ENCODE measurements at regions not wholly inside any gene's neighbourhood (a gene's known extent, or its start where the extent isn't known, plus 50 kb on each side); places are given as distances from the start of the nearest gene placed in this dataset.
"Not testable (repeated sequence)": the region's sequence is repeated elsewhere in the genome, so short reads cannot be mapped to it uniquely, and the experiment has no call there.

- FAIRE-seq (no peak), DNase-seq (ENCODE audit: low spot score) (peak; percentile 38)
Measured at GRCh38 chr6:145087034-145087433, 648.3 kb downstream of the EPM2A start.

GRCh38 chr6:145090801-145091585 lies 644.3 kb downstream of the EPM2A start:
- FAIRE-seq: no peak
- no peak for DNase-seq (ENCODE audit: low spot score)

GRCh38 chr6:145091586-145092142 lies 643.7 kb downstream of the EPM2A start:
- no peak for FAIRE-seq
- DNase-seq (ENCODE audit: low spot score): no peak

GRCh38 chr6:145092554-145092953 lies 642.8 kb downstream of the EPM2A start:
- FAIRE-seq: no peak

GRCh38 chr6:145093226-145093625 lies 642.1 kb downstream of the EPM2A start:
- no peak for DNase-seq (ENCODE audit: low spot score)
- no peak for FAIRE-seq

More at GRCh38 chr6:145092554-145092953, 642.8 kb downstream of the EPM2A start:
- no peak for DNase-seq (ENCODE audit: low spot score)

- DNase-seq (ENCODE audit: low spot score) (no peak), FAIRE-seq (no peak)
Measured at GRCh38 chr6:145096846-145097245, 638.5 kb downstream of the EPM2A start.

GRCh38 chr6:145098127-145098526 lies 637.2 kb downstream of the EPM2A start:
- not testable (repeated sequence) for DNase-seq (ENCODE audit: low spot score); FAIRE-seq

- FAIRE-seq (no peak), DNase-seq (ENCODE audit: low spot score) (no peak)
Measured at GRCh38 chr6:145099713-145100112, 635.6 kb downstream of the EPM2A start.

- DNase-seq (ENCODE audit: low spot score) (no peak), FAIRE-seq (no peak)
Measured at GRCh38 chr6:145110109-145110508, 625.2 kb downstream of the EPM2A start.

- DNase-seq (ENCODE audit: low spot score); FAIRE-seq: not testable (repeated sequence)
Measured at GRCh38 chr6:145111407-145111806, 623.9 kb downstream of the EPM2A start.

GRCh38 chr6:145112711-145113148 lies 622.6 kb downstream of the EPM2A start:
- DNase-seq (ENCODE audit: low spot score) (no peak), FAIRE-seq (no peak)

GRCh38 chr6:145115638-145116037 lies 619.7 kb downstream of the EPM2A start:
- DNase-seq (ENCODE audit: low spot score) (no peak), FAIRE-seq (no peak)

- FAIRE-seq (no peak), DNase-seq (ENCODE audit: low spot score) (no peak)
Measured at GRCh38 chr6:145116591-145117178, 618.6 kb downstream of the EPM2A start.

- DNase-seq (ENCODE audit: low spot score): no peak
- no peak for FAIRE-seq
Measured at GRCh38 chr6:145118224-145118623, 617.1 kb downstream of the EPM2A start.

GRCh38 chr6:145119081-145119480 lies 616.2 kb downstream of the EPM2A start:
- DNase-seq (ENCODE audit: low spot score) (no peak), FAIRE-seq (no peak)

GRCh38 chr6:145132709-145133108 lies 602.6 kb downstream of the EPM2A start:
- no peak for FAIRE-seq

GRCh38 chr6:145135702-145136101 lies 599.6 kb downstream of the EPM2A start:
- DNase-seq (ENCODE audit: low spot score) (no peak), FAIRE-seq (no peak)

More at GRCh38 chr6:145132709-145133108, 602.6 kb downstream of the EPM2A start:
- DNase-seq (ENCODE audit: low spot score): no peak

GRCh38 chr6:145137425-145137824 lies 597.9 kb downstream of the EPM2A start:
- FAIRE-seq: no peak
- DNase-seq (ENCODE audit: low spot score): no peak

- FAIRE-seq (no peak), DNase-seq (ENCODE audit: low spot score) (no peak)
Measured at GRCh38 chr6:145138469-145139139, 596.7 kb downstream of the EPM2A start.

- DNase-seq (ENCODE audit: low spot score): no peak
- no peak for FAIRE-seq
Measured at GRCh38 chr6:145139140-145139850, 596.0 kb downstream of the EPM2A start.

GRCh38 chr6:145139895-145140294 lies 595.4 kb downstream of the EPM2A start:
- no peak for FAIRE-seq

More at GRCh38 chr6:145139895-145140294, 595.4 kb downstream of the EPM2A start:
- no peak for DNase-seq (ENCODE audit: low spot score)

All from RCC 7860 (cell line).